ENCODE measurements at regions not wholly inside any gene's neighbourhood (a gene's known extent, or its start where the extent isn't known, plus 50 kb on each side); places are given as distances from the start of the nearest gene placed in this dataset.
"Not testable (repeated sequence)": the region's sequence is repeated elsewhere in the genome, so short reads cannot be mapped to it uniquely, and the experiment has no call there.

- DNase-seq (ENCODE audit: extremely low read depth, low read depth), result no peak
- H3K4me3 ChIP-seq (replicated peaks; ENCODE audit: low read depth, low read length), result no peak overlapping the region
- no peak for TF ChIP-seq CTCF (IDR thresholded peaks at IDR 0.05; ENCODE audit: low read depth, low read length, missing control alignments)
These were observed 454.6 kb upstream of the PROX1 start for GRCh38 chr1:213533125-213533524.

- no peak for DNase-seq (ENCODE audit: extremely low read depth, low read depth)
- no peak overlapping the region for H3K4me3 ChIP-seq (replicated peaks; ENCODE audit: low read depth, low read length)
- TF ChIP-seq CTCF (IDR thresholded peaks at IDR 0.05; ENCODE audit: low read depth, low read length, missing control alignments), result no peak
These were observed 452.1 kb upstream of the PROX1 start for GRCh38 chr1:213535679-213536078.

- no peak for DNase-seq (ENCODE audit: extremely low read depth, low read depth)
- H3K4me3 ChIP-seq (replicated peaks; ENCODE audit: low read depth, low read length), result no peak overlapping the region
- no peak for TF ChIP-seq CTCF (IDR thresholded peaks at IDR 0.05; ENCODE audit: low read depth, low read length, missing control alignments)
These were observed 449.5 kb upstream of the PROX1 start for GRCh38 chr1:213538251-213538650.

- no peak for DNase-seq (ENCODE audit: extremely low read depth, low read depth)
- no peak for TF ChIP-seq CTCF (IDR thresholded peaks at IDR 0.05; ENCODE audit: low read depth, low read length, missing control alignments)
- H3K4me3 ChIP-seq (replicated peaks; ENCODE audit: low read depth, low read length), result no peak overlapping the region
These were observed 448.3 kb upstream of the PROX1 start for GRCh38 chr1:213539464-213539863.

DNA sequence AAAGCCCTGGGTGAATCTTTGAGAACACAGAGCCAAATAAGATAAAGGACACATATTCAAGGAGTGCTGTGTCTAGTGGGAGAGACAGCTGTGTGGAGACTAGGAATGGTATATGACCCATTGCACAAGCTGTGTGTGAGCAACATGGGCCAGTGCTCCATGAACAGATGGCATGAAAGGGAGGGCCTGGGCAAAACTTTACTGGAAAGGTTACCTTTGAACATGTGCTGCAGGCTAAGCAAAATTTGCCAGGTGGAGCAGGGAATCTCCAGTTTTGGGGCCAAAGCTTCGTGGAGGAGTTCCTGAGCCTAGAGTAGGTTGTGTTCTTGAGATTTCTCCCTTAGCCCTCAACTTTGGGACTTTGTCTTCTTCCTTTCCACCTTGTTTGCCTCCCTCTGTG lies 446.1 kb upstream of the PROX1 start:
- H3K4me3 ChIP-seq (replicated peaks; ENCODE audit: low read depth, low read length), result no peak overlapping the region
- no peak for TF ChIP-seq CTCF (IDR thresholded peaks at IDR 0.05; ENCODE audit: low read depth, low read length, missing control alignments)
- DNase-seq (ENCODE audit: extremely low read depth, low read depth), result no peak

DNA sequence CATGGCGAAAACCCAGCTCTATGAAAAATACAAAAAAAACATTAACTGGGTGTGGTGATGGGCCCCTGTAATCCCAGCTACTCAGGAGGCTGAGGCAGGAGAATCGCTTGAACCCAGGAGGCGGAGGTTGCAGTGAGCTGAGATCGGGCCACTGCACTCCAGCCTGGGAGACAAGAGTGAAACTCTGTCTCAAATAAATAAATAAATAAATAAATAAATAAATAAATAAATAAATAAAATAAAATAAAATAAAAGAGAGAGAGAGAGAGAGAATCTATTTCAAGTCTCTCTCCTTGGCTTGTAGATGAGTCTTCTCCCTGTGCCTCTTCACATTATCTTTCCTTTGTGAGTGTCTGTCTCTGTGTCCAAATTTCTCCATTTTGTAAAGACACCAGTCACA lies 442.6 kb upstream of the PROX1 start:
- H3K4me3 ChIP-seq (replicated peaks; ENCODE audit: low read depth, low read length); DNase-seq (ENCODE audit: extremely low read depth, low read depth): not testable (repeated sequence)

DNA sequence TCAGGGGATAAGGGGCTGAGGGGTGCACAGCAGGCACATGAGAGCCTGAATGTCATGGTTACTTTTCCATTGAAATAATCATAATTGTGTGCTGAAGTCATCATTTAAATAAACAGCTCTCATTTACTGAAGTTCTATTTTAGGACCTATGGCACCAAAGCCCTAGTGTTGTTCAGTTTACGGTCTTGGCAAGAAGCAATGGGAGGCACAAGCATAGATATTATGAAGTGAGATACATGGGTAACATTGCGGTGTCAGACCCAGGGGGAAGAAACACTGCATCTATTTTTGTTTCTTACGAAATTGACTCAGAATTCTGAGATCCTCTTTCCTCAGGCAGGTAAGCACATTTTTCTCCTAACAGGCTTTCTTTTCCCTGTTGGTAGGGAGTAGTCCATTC lies 437.8 kb upstream of the PROX1 start:
- DNase-seq (ENCODE audit: extremely low read depth, low read depth), result no peak
- TF ChIP-seq CTCF (IDR thresholded peaks at IDR 0.05; ENCODE audit: low read depth, low read length, missing control alignments), result no peak
- H3K4me3 ChIP-seq (replicated peaks; ENCODE audit: low read depth, low read length), result no peak overlapping the region
